ENCODE measurements at regions not wholly inside any gene's neighbourhood (a gene's known extent, or its start where the extent isn't known, plus 50 kb on each side); places are given as distances from the start of the nearest gene placed in this dataset.

GRCh38 chr3:148591525-148591924 is 106.2 kb upstream of the AGTR1 start:
- ATAC-seq = no peak

More at GRCh38 chr3:148591525-148591924, 106.2 kb upstream of the AGTR1 start:
- DNase-seq (ENCODE audit: low spot score) = no peak
- Mint-ChIP-seq H3K9me3 (no peaks in the 10 kb centered on the region), H3K4me3 (no peak overlapping the region), H3K27me3 (ENCODE audit: insufficient read depth, low read depth, poor library complexity) (no peaks in the 10 kb centered on the region), H3K4me1 (no peaks in the 10 kb centered on the region), H3K36me3 (ENCODE audit: low read depth) (no peaks in the 10 kb centered on the region), H3K27ac (no peak overlapping the region)
- Histone ChIP-seq H2AFZ (no peak overlapping the region), H3K9me2 (ENCODE audit: insufficient read depth) (no peaks in the 10 kb centered on the region), H3K4me3 (no peak overlapping the region), H3K27me3 (ENCODE audit: insufficient read depth) (no peaks in the 10 kb centered on the region), H3K36me3 (ENCODE audit: insufficient read depth) (no peaks in the 10 kb centered on the region), H3K27ac (ENCODE audit: low read depth) (no peak overlapping the region), H3K79me2 (replicated peaks; ENCODE audit: insufficient read depth) (no peaks in the 10 kb centered on the region), H3K4me2 (no peak overlapping the region), H4K20me1 (replicated peaks; ENCODE audit: insufficient read depth) (no peaks in the 10 kb centered on the region), H3K4me1 (ENCODE audit: insufficient read depth) (no peaks in the 10 kb centered on the region), H3F3A (replicated peaks; ENCODE audit: low read depth) (no peaks in the 10 kb centered on the region)
- TF ChIP-seq REST (IDR thresholded peaks at IDR 0.05; ENCODE audit: unreplicated experiment) (no peak), NANOG (IDR thresholded peaks at IDR 0.05; ENCODE audit: borderline replicate concordance) (no peak), ZNF114 (CRISPR knock-in tag; IDR thresholded peaks at IDR 0.05) (no peak), ETS1 (IDR thresholded peaks at IDR 0.05) (no peak), JUNB (IDR thresholded peaks at IDR 0.05; ENCODE audit: unreplicated experiment) (no peak), ZNF462 (CRISPR knock-in tag; IDR thresholded peaks at IDR 0.05) (no peak), ZNF331 (CRISPR knock-in tag; IDR thresholded peaks at IDR 0.05; ENCODE audit: low read depth) (no peak), EZH2phosphoT487 (IDR thresholded peaks at IDR 0.05; ENCODE audit: unreplicated experiment) (no peak)

Measured in GM23338 (cell line).